GM12878 (cell line): ENCODE measurements at regions not wholly inside any gene's neighbourhood (a gene's known extent, or its start where the extent isn't known, plus 50 kb on each side); places are given as distances from the start of the nearest gene placed in this dataset.

ENCODE experiments used
- ATAC-seq: fragments of 200-7000 bp; cut with Tn5 transposase; 3 replicates; pipeline ENCODE4 v1.9.1; 2020; ENCODE audit warnings: mild to moderate bottlenecking, moderate library complexity
- BruUV-seq: library from RNA; stranded (reverse); fragments of 400-500 nt; replicated peaks from 2 replicates; lab custom pipeline; 2021; lab: Mats Ljungman, UMichigan
- CTCF ChIA-PET: fragments of 300-600 bp; sonication (Branson Sonifier 250); formaldehyde crosslinking; extraction: SDS; loops from one replicate; lab custom pipeline; 2021; ENCODE audit warnings: inconsistent platforms; lab: Yijun Ruan, JAX
- POLR2A ChIA-PET: fragments of 350-600 bp; formaldehyde crosslinking; extraction: SDS; loops from one replicate; lab custom pipeline; 2021; ENCODE audit warnings: inconsistent platforms; lab: Charles Lee
- RAD21 ChIA-PET: fragments of 300-600 bp; sonication (Branson Sonifier 250); formaldehyde crosslinking; loops from one replicate; lab custom pipeline; 2023; ENCODE audit warnings: antibody characterized with exemption; ENCODE audit not compliant: unreplicated experiment; lab: Charles Lee
- SMC1A ChIA-PET: fragments of 300-600 bp; sonication (Branson Sonifier 250); formaldehyde crosslinking; loops from one replicate; lab custom pipeline; 2023; ENCODE audit not compliant: unreplicated experiment, uncharacterized antibody; lab: Charles Lee
- DNase-seq: peaks from one replicate; pipeline ENCODE4 v3.0.0-alpha.2; 2011; ENCODE audit warnings: low read depth, low spot score
- FAIRE-seq: peaks from 3 replicates; lab custom pipeline; 2011; peaks lifted over from hg19 to GRCh38; lab: Jason Lieb, UNC
- H2AFZ ChIP-seq: 2 replicates; pipeline ENCODE4 v1.6.0; 2011; ENCODE audit warnings: low read depth, low read length, control low read depth; ENCODE audit not compliant: control insufficient read depth
- H3K27ac ChIP-seq: 2 replicates; pipeline ENCODE4 v1.5.1; 2011; ENCODE audit warnings: control low read depth; ENCODE audit not compliant: control insufficient read depth, insufficient read depth
- H3K27me3 ChIP-seq, 2 experiments: replicated peaks in 1 of 2; 2 replicates each; pipeline versions ENCODE4 v1.6.0 to v1.6.1; 2011; ENCODE audit warnings: low read length in 1 of 2; ENCODE audit not compliant: control insufficient read depth in 2 of 2, insufficient read depth in 2 of 2
- H3K36me3 ChIP-seq, 2 experiments: 2 replicates each; pipeline ENCODE4 v1.5.1; 2011; ENCODE audit warnings: low read length in 1 of 2; ENCODE audit not compliant: control insufficient read depth in 2 of 2, insufficient read depth in 2 of 2
- H3K4me1 ChIP-seq: 2 replicates; pipeline ENCODE4 v1.6.1; 2011; ENCODE audit warnings: mild to moderate bottlenecking, low read length, moderate library complexity, mixed read lengths; ENCODE audit not compliant: control insufficient read depth, insufficient read depth
- H3K4me2 ChIP-seq: 2 replicates; pipeline ENCODE4 v1.6.0; 2011; ENCODE audit warnings: control low read depth; ENCODE audit not compliant: control insufficient read depth, insufficient read depth
- H3K4me3 ChIP-seq: fragments of 200-600 bp; sonication (generic); 2 replicates; pipeline ENCODE4 v1.5.1; 2016
- H3K79me2 ChIP-seq: 2 replicates; pipeline ENCODE4 v1.6.0; 2011; ENCODE audit warnings: low read length; ENCODE audit not compliant: control insufficient read depth, insufficient read depth
- H3K9ac ChIP-seq: 2 replicates; pipeline ENCODE4 v1.8.0; 2011; ENCODE audit warnings: low read length, control low read depth, mixed read lengths; ENCODE audit not compliant: control insufficient read depth, insufficient read depth
- H3K9me3 ChIP-seq: replicated peaks from 3 replicates; pipeline ENCODE4 v1.5.1; 2011; ENCODE audit warnings: mild to moderate bottlenecking, low read length; ENCODE audit not compliant: control insufficient read depth, insufficient read depth
- H4K20me1 ChIP-seq: 2 replicates; pipeline ENCODE4 v1.6.0; 2011; ENCODE audit not compliant: control insufficient read depth, insufficient read depth
- HCFC1 ChIP-seq: fragments of 150-350 bp; IDR thresholded peaks from 2 replicates; pipeline ENCODE4 v1.6.1; 2014; ENCODE audit warnings: low read length
- JUNB ChIP-seq: IDR thresholded peaks from 2 replicates; pipeline ENCODE4 v1.6.1; 2016; ENCODE audit warnings: antibody characterized with exemption, mild to moderate bottlenecking
- LARP7 ChIP-seq: fragments of 450-650 bp; IDR thresholded peaks from 2 replicates; pipeline ENCODE4 v1.6.1; 2017; ENCODE audit warnings: mild to moderate bottlenecking
- MYB ChIP-seq: fragments of 150-350 bp; IDR thresholded peaks from 2 replicates; pipeline ENCODE4 v1.6.1; 2014; ENCODE audit warnings: mild to moderate bottlenecking, low read depth, low read length, borderline replicate concordance
- NFXL1 ChIP-seq: fragments of 450-650 bp; IDR thresholded peaks from 2 replicates; pipeline ENCODE4 v1.6.1; 2017; ENCODE audit warnings: antibody characterized with exemption, mild to moderate bottlenecking, borderline replicate concordance
- NFYB ChIP-seq: IDR thresholded peaks from 2 replicates; pipeline ENCODE4 v1.6.1; 2011; ENCODE audit warnings: low read depth, mild to moderate bottlenecking, low read length, improper control_type of control experiment, moderate library complexity; ENCODE audit not compliant: insufficient read depth
- NR2C2 ChIP-seq: IDR thresholded peaks from 2 replicates; pipeline ENCODE4 v1.6.1; 2011; ENCODE audit warnings: borderline replicate concordance, low read depth; ENCODE audit not compliant: control insufficient read depth, insufficient read length
- NR2F1 ChIP-seq: fragments of 450-650 bp; conservative IDR thresholded peaks from 2 replicates; pipeline ENCODE4 v1.6.1; 2017; ENCODE audit warnings: mild to moderate bottlenecking
- RBBP5 ChIP-seq: fragments of 200-600 bp; sonication (generic); conservative IDR thresholded peaks from 2 replicates; pipeline ENCODE4 v1.6.1; 2016
- STAT1 ChIP-seq: fragments of 450-650 bp; conservative IDR thresholded peaks from 2 replicates; pipeline ENCODE4 v1.6.1; 2014; ENCODE audit warnings: antibody characterized with exemption, mild to moderate bottlenecking
- TAF1 ChIP-seq: IDR thresholded peaks from 2 replicates; pipeline ENCODE4 v1.6.1; 2011; ENCODE audit warnings: mild to moderate bottlenecking, low read depth, low read length, borderline replicate concordance
- TCF12 ChIP-seq: IDR thresholded peaks from 2 replicates; pipeline ENCODE4 v1.6.1; 2011; ENCODE audit warnings: low read depth, mild to moderate bottlenecking, low read length
- TCF3 ChIP-seq: IDR thresholded peaks from 2 replicates; pipeline ENCODE4 v1.6.1; 2012; ENCODE audit warnings: low read depth, mild to moderate bottlenecking, low read length, borderline replicate concordance; ENCODE audit not compliant: insufficient read depth
- ZNF687 ChIP-seq: fragments of 450-650 bp; IDR thresholded peaks from 2 replicates; pipeline ENCODE4 v1.6.1; 2017; ENCODE audit warnings: mild to moderate bottlenecking, moderate library complexity
- in situ Hi-C: fragments of 300-500 bp; cut with MboI; formaldehyde crosslinking; loops from 9 replicates; pipeline ENCODE4 v1.14.3; 2018; ENCODE audit warnings: mixed read lengths
- intact Hi-C: fragments of 100-400 bp; cut with micrococcal nuclease; formaldehyde crosslinking; loops from one replicate; pipeline ENCODE4 v1.14.2; 2022; ENCODE audit not compliant: unreplicated experiment
- TF ChIP-seq, protein P1 (sequence below): IDR thresholded peaks from 2 replicates; pipeline ENCODE4 v1.6.1; 2012; ENCODE audit warnings: low read length, inconsistent platforms

DNA sequence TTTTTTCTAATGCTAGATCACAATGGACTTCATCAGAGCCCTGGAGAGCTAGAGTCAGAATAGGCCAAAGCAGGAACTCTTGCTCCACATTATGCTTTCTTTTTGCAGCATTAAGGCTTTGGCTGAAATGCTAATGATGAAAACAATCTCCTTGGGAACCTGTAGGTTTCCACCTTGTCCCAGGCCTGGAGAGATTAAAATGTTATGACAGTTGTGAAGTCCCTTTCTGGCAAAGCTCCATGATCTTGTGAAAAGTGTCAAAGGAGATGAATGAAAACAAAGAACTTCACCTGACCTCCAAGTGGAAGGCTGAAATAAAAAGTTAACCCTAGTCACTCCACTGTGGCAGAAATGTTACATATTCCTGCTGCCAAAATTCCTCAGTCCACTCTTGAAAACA lies 64.0 kb upstream of the LRRC1 start:
- Histone ChIP-seq H4K20me1 (no peaks in the 10 kb centered on the region), H3K4me1 (peaks cover 14% of the 10 kb centered on the region)
- intact Hi-C loops: no loop called here
- ATAC-seq: no peak
- no peak for TF ChIP-seq JUNB
- no peak for TF ChIP-seq HCFC1
- no peak for TF ChIP-seq RBBP5
- TF ChIP-seq NR2C2: no peak
- TF ChIP-seq STAT1: no peak
- TF ChIP-seq NFYB: no peak
- no peak for TF ChIP-seq LARP7
- no peak for TF ChIP-seq MYB
- TF ChIP-seq, protein P1, sequence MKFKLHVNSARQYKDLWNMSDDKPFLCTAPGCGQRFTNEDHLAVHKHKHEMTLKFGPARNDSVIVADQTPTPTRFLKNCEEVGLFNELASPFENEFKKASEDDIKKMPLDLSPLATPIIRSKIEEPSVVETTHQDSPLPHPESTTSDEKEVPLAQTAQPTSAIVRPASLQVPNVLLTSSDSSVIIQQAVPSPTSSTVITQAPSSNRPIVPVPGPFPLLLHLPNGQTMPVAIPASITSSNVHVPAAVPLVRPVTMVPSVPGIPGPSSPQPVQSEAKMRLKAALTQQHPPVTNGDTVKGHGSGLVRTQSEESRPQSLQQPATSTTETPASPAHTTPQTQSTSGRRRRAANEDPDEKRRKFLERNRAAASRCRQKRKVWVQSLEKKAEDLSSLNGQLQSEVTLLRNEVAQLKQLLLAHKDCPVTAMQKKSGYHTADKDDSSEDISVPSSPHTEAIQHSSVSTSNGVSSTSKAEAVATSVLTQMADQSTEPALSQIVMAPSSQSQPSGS: no peak
- no peak for TF ChIP-seq TCF12
- TF ChIP-seq NFXL1: no peak
- TF ChIP-seq TAF1: no peak
- TF ChIP-seq TCF3: no peak
- no peak for TF ChIP-seq NR2F1
- TF ChIP-seq ZNF687: no peak
- TF ChIP-seq, all 136 proteins: peak for 0
- H3K4me2 ChIP-seq: no peak overlapping the region
- POLR2A ChIA-PET: no interaction called here
- CTCF ChIA-PET: interaction anchor here (0.6 to 13.6 kb wide), 9 partner anchors 8 to 235 kb away, joined by 3 to 261 read pairs (median 4); no protein-coding TSS in a partner anchor
- no peaks in the 10 kb centered on the region for H3K27me3 ChIP-seq
- DNase-seq (no peak), FAIRE-seq (no peak)
- no peaks in the 10 kb centered on the region for H3K79me2 ChIP-seq
- no TSS peak for BruUV-seq
- SMC1A ChIA-PET: interaction anchor here (1.0 to 3.8 kb wide), 4 partner anchors 9 to 238 kb away, joined by 5 to 21 read pairs (median 6); no protein-coding TSS in a partner anchor
- H3K27ac ChIP-seq: no peak overlapping the region
- no peaks in the 10 kb centered on the region for H3K9me3 ChIP-seq
- in situ Hi-C loops: loop anchor here (5.0 kb wide), 1 partner anchor 238 kb away; no protein-coding TSS in a partner anchor
- H2AFZ ChIP-seq: no peak overlapping the region
- no peak overlapping the region for H3K4me3 ChIP-seq
- H3K36me3 ChIP-seq: no peaks in the 10 kb centered on the region
- RAD21 ChIA-PET: interaction anchor here (0.9 kb wide), 1 partner anchor 16 kb away, joined by 3 read pairs; no protein-coding TSS in a partner anchor
- H3K9ac ChIP-seq: no peak overlapping the region
